Lung microvascular endothelial cell (primary cell): ENCODE measurements at regions not wholly inside any gene's neighbourhood (a gene's known extent, or its start where the extent isn't known, plus 50 kb on each side); places are given as distances from the start of the nearest gene placed in this dataset.
"Not testable (repeated sequence)": the region's sequence is repeated elsewhere in the genome, so short reads cannot be mapped to it uniquely, and the experiment has no call there.

Experiments
- DNase-seq, 2 donors: peaks; one replicate each; pipeline versions ENCODE4 v3.0.0 to v3.0.0-alpha.2; 2010; ENCODE audit warnings: low read depth in 2 of 2

GRCh38 chr4:116150152-116150551 is 935.2 kb downstream of the TRAM1L1 start:
- DNase-seq = no peak

GRCh38 chr4:116143198-116143597 is 942.2 kb downstream of the TRAM1L1 start:
- no peak for DNase-seq

- no peak for DNase-seq
Observed at GRCh38 chr4:116132946-116133345, 952.4 kb downstream of the TRAM1L1 start.

DNA sequence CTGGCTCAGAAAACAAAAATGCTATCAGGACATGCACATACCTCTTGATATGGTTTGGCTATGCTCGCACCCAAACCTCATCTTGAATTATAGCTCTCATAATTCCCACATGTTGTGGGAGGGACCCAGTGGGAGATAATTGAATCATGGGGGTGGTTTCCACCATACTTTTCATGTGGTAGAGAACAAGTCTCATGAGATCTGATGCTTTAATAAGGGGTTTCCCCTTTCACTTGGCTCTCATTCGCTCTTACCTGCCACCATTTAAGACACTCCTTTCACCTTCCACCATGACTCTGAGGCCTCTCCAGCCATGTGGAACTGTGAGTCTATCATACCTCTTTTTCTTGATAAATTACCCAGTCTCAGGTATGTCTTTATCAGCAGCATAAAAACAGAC is 958.6 kb downstream of the TRAM1L1 start:
- no peak for DNase-seq

DNA sequence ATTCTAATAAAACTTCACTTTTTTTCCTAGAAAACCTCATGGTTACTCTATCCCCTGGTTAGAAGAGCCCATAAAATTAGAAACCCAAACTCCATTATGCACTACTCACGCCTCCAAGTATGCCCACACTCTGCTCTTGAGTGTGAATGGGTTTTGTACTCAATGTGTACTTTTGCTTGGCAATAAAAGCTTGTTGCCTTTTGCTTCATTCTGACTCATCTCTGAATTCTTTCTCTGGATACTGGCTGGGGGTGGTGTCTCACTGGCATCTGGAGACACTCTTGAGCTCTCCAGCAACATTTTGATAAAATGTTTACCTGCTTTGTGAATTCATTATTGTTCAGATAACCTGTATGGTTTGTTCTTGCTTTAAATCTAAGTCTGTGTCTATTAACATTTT is 963.3 kb downstream of the TRAM1L1 start:
- DNase-seq = no peak

DNA sequence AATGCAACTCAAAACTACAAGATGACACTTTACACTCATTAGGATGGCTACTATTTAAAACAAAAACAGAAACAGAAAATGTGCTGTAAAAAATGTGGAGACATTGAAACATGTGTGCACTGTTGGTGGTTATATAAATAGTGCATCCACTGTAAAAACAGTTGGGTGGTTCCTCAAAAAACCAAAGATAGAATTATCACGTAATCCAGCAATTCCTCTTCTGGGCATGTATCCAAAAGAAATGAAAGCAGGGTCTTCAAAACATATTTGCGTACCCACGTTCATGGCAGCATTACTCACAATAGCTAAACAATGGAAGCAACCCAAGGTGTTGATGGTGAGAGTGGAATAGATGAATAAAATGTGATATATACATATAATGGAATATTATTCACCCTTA is 967.2 kb downstream of the TRAM1L1 start:
- DNase-seq = no peak

GRCh38 chr4:116112861-116113260 is 972.5 kb downstream of the TRAM1L1 start:
- DNase-seq = not testable (repeated sequence)

- DNase-seq = no peak
Observed at GRCh38 chr4:116110713-116111112, 974.7 kb downstream of the TRAM1L1 start.

DNA sequence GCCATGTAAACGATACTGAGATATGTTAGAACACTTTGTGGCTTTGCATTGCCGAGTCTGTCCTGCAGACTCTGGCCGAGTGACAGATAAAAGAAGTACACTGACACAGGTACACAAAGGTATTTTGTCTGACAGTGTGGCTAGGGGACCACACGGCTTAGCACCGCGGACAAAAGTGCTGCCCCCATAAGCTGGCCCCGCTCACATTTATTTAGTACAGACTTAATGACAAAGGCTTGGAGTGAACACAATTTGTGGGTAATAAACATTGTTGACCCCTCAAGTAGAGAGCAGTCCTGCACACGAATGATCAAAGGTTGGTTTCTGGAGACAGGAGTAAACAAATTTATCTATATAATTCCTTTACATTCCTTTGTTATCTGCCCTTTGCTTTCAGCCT is 976.8 kb downstream of the TRAM1L1 start:
- no peak for DNase-seq

DNA sequence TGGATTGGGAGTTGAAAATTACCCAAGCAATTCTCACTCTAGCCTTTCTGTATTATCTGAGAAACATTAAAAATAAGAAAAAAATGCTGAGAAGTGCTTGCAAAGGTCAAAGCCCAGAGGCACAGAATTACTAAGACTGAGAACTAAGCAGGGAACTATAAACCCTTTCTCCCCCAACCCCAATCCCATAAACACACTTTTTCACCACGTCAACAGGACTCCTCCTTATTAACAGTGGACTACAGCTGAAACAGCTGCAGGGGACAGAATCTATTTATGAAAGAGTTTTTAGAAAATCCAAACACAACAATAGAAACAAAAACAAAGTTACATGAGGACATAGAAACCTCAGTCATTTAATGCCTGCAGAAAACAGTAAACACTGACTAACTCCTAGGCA is 984.1 kb downstream of the TRAM1L1 start:
- no peak for DNase-seq

DNA sequence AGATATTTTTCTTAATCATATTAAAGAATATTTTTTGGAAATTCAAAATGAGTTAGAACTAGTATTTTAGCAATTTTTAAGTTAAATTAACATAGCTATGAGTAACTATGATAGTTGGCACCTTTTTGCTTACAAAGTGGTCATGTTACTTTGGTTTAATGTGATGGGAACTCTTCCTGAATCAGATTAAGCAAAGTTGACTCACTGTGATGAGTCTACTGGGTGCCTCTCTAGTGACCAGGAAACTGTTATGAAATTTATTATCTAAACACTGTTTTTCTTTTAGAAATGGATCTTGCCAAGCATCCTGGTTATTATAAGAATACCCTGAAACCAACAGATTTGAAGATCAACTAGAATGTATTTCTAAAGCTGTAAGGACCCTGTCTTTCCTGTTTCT is 985.8 kb downstream of the TRAM1L1 start:
- DNase-seq = no peak

DNA sequence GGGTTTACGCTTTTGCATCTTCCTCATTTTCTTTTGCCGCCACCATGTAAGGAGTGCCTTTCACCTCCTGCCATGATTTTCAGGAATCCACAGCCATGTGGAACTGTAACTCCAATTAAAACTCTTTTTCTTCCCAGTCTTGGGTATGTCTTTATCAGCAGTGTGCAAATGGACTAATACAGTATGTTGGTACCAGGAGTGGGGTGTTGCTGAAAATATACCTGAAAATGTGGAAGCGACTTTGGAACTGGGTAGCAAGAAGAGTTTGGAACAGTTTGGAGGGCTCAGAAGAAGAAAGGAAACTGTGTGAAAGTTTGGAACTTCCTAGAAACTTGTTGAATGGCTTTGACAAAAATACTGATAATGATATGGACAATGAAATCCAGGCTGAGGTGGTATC is 983.9 kb upstream of the NDST4 start:
- DNase-seq = not testable (repeated sequence)

GRCh38 chr4:116092961-116093360 is 979.5 kb upstream of the NDST4 start:
- no peak for DNase-seq

DNA sequence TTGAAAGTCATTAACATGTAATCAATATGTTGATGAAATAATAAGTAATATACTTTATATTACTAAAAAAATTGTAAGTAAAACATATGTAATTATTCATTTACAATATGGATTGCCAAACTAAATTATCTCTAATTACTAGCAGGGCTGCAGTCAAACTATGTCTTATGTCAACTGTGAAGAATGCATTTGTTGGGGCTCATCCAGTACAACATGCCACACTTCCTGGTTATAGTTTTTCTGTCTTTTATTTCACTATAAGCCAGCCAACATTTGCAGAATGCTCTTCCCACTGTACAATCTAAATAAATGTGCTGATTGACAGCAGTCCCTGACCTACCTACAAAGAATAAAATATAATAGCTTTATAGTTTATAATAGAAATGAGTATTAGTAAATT is 975.4 kb upstream of the NDST4 start:
- no peak for DNase-seq

GRCh38 chr4:116082808-116083366 is 969.5 kb upstream of the NDST4 start:
- no peak for DNase-seq

GRCh38 chr4:116073051-116073450 is 959.6 kb upstream of the NDST4 start:
- no peak for DNase-seq

- no peak for DNase-seq
Observed at GRCh38 chr4:116070283-116070682, 956.9 kb upstream of the NDST4 start.

DNA sequence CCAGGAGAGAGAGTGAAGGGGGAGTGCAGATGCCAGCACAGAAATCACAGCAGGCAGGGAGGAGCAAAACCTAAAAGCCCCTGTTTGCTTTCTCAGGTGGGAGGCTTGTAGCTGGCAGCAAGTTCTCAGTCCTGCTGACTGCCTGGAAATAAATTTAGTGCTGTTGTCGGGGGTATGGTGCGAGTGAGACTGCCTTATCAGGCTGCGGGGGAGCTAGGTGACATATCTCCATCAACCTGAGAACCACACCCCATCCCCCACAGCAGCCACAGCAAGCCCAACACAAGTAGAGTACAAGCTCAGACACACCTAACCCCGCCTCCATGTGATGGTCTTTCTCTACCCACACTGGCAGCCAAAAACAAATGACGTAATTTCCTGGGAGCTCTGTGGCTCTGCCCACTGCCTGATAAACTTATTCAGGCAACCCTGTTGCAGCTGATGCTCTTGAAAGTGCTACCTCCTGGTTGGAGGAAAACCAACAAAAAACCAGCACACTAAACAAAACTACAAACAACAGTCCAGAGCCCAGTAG is 953.4 kb upstream of the NDST4 start:
- DNase-seq = no peak

- no peak for DNase-seq
Observed at GRCh38 chr4:116064331-116064730, 950.9 kb upstream of the NDST4 start.

GRCh38 chr4:116059361-116059760 is 945.9 kb upstream of the NDST4 start:
- DNase-seq = no peak

DNA sequence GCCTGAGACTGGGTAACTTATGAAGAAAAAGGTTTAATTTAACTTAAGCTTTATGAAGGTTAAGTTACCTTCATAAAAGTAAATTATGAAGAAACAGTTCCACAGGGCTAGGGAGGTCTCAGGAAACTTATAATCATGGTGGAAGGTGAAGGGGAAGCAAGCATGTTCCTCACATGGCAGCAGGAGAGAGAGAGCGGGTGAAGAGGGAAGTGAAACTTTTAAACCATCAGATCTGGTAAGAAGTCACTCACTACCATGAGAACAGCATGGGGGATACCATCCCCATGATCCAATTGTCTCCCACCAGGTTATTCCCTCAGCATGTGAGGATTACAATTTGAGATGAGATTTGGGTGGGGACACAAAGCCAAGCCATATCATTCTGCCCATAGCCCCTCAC is 944.7 kb upstream of the NDST4 start:
- no peak for DNase-seq

DNA sequence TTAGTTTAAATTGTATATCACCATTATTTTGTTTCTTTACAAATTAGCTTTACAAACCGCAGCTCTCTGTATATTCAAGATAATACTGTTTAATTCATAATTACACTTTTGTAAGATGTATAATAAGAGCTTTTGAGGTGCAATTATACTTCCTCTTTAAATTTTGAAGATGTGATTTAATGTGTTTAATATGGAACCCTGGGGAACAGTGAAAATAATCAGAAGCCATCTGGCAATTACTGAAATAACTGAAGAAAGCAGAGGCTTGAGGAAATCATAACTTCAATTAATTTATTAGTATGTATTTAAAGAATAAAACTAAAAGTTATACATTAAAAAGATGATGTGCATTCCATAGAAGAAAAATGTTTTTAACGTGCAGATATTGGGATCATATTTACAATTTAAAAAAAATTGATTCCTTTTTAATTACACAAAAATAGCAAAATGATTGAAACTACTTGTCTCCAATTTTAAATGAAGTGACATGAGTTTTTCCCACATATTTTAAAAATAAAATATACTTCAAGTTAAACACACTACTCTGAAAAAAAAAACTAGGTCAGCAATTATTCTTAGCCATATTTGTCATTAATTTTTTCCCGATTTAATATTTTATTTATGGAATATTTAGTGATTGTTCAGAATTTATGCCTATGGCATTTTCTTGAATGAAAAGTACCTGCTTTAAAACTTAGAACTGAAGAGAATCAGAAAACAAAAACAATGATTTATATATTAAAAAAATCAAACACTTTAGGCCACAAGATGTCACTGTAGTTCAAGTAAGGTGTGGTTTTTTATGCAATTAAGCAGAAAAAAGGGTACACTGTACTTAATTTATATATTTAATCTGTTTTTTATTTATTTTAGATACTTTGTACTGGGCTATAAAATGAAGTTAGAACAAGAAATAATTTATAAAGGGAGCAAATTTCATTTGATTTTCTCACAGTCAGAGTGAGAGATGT is 942.7 kb upstream of the NDST4 start:
- peak; percentile 3 to 21 for DNase-seq

DNA sequence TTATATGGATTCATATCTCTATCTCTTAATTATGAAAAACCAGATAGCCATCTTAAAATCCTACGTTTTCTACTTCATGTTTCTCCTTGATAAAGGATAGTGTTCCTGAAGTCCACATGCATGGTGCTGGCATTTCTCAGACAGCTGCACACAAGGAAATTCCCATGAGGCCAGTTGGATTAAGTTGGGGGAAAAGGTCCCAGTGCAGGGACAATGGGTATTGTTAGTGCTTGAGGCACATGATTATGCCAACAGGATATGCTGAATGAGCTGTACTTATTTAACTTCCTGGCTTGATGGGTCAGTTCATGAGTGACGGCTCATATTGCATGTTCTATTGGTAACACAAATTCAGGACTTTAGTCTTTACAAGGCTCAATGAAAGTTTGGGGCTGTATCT is 913.9 kb upstream of the NDST4 start:
- DNase-seq = peak; percentile 18 to 39
